Stomach (tissue), 4 donors: ENCODE measurements at regions not wholly inside any gene's neighbourhood (a gene's known extent, or its start where the extent isn't known, plus 50 kb on each side); places are given as distances from the start of the nearest gene placed in this dataset.

ENCODE experiments used
- CTCF ChIP-seq, 7 experiments: fragments of 450-650 bp in 4 of 7; fragments of 200-600 bp in 3 of 7; sonication (generic) in 3 of 7; IDR thresholded peaks; one replicate each; pipeline ENCODE4 v1.5.1; 2016 to 2019; ENCODE audit warnings: antibody characterized with exemption in 7 of 7, control low read depth in 2 of 7, mild to moderate bottlenecking in 1 of 7
- EP300 ChIP-seq: sonication (generic); formaldehyde crosslinking; IDR thresholded peaks from one replicate; pipeline ENCODE4 v1.6.1; 2017; ENCODE audit warnings: antibody characterized with exemption
- POLR2A ChIP-seq, 4 donors: fragments of 450-650 bp; IDR thresholded peaks; one replicate each; pipeline ENCODE4 v1.6.1; 2016; ENCODE audit warnings: antibody characterized with exemption in 4 of 4, control low read depth in 2 of 4, mild to moderate bottlenecking in 1 of 4, moderate library complexity in 1 of 4
- POLR2AphosphoS5 ChIP-seq, 3 donors: sonication (generic); formaldehyde crosslinking; IDR thresholded peaks; one replicate each; pipeline ENCODE4 v1.6.1; 2016; ENCODE audit warnings: antibody characterized with exemption in 3 of 3

- TF ChIP-seq EP300 (no peak), CTCF (IDR thresholded peaks at IDR 0.05) (no peak), POLR2A (IDR thresholded peaks at IDR 0.05) (no peak), POLR2AphosphoS5 (IDR thresholded peaks at IDR 0.05) (no peak)
These were observed 310.7 kb upstream of the CCL2 start for GRCh38 chr17:33944412-33944811.
